Astrocyte (in vitro differentiated cells and primary cell): ENCODE measurements at regions not wholly inside any gene's neighbourhood (a gene's known extent, or its start where the extent isn't known, plus 50 kb on each side); places are given as distances from the start of the nearest gene placed in this dataset.
A peak's percentile ranks its signal among the peaks of the same experiment; 100 is the strongest.

Experiments used
- DNase-seq: peaks from one replicate; pipeline ENCODE4 v3.0.0-alpha.2; 2010; ENCODE audit warnings: low read depth
- FAIRE-seq: peaks from 2 replicates; lab custom pipeline; 2011; peaks lifted over from hg19 to GRCh38; lab: Jason Lieb, UNC
- H2AFZ ChIP-seq: 2 replicates; pipeline ENCODE4 v1.6.0; 2012; ENCODE audit warnings: low read depth, low read length, inconsistent platforms
- H3K27ac ChIP-seq: 2 replicates; pipeline ENCODE4 v1.5.1; 2011; ENCODE audit warnings: low read depth, low read length, inconsistent platforms
- H3K27me3 ChIP-seq: 2 replicates; pipeline ENCODE4 v1.6.0; 2011; ENCODE audit warnings: low read length, inconsistent platforms; ENCODE audit not compliant: insufficient read depth
- H3K36me3 ChIP-seq: 2 replicates; pipeline ENCODE4 v1.5.1; 2011; ENCODE audit warnings: low read length, inconsistent platforms; ENCODE audit not compliant: insufficient read depth
- H3K4me1 ChIP-seq: 2 replicates; pipeline ENCODE4 v1.5.1; 2011; ENCODE audit warnings: low read length, inconsistent platforms; ENCODE audit not compliant: insufficient read depth
- H3K4me2 ChIP-seq: 2 replicates; pipeline ENCODE4 v1.6.0; 2012; ENCODE audit warnings: low read length, inconsistent platforms
- H3K4me3 ChIP-seq: 2 replicates; pipeline ENCODE4 v1.5.1; 2011; ENCODE audit warnings: low read depth, mild to moderate bottlenecking, low read length, inconsistent platforms; ENCODE audit not compliant: insufficient read depth
- H3K79me2 ChIP-seq: 2 replicates; pipeline ENCODE4 v1.6.0; 2012; ENCODE audit warnings: mild to moderate bottlenecking, low read length, inconsistent platforms; ENCODE audit not compliant: insufficient read depth
- H3K9ac ChIP-seq: 2 replicates; pipeline ENCODE4 v1.6.0; 2012; ENCODE audit warnings: mild to moderate bottlenecking, low read length, inconsistent platforms
- H3K9me3 ChIP-seq: 2 replicates; pipeline ENCODE4 v1.5.1; 2012; ENCODE audit warnings: low read depth, mild to moderate bottlenecking, low read length, inconsistent platforms; ENCODE audit not compliant: insufficient read depth
- H4K20me1 ChIP-seq: 2 replicates; pipeline ENCODE4 v1.6.0; 2012; ENCODE audit warnings: low read length, inconsistent platforms; ENCODE audit not compliant: insufficient read depth
- H3K27ac Mint-ChIP-seq: one replicate; pipeline ENCODE4 v1.8.0; 2021; ENCODE audit warnings: mild to moderate bottlenecking, mixed read lengths; ENCODE audit not compliant: unreplicated experiment
- H3K27me3 Mint-ChIP-seq: one replicate; pipeline ENCODE4 v1.8.0; 2021; ENCODE audit warnings: low read depth, mixed read lengths; ENCODE audit not compliant: unreplicated experiment
- H3K36me3 Mint-ChIP-seq: one replicate; pipeline ENCODE4 v1.8.0; 2021; ENCODE audit warnings: low read depth, mixed read lengths; ENCODE audit not compliant: unreplicated experiment
- H3K4me1 Mint-ChIP-seq: one replicate; pipeline ENCODE4 v1.8.0; 2021; ENCODE audit warnings: low read depth, mixed read lengths; ENCODE audit not compliant: unreplicated experiment
- H3K4me3 Mint-ChIP-seq: one replicate; pipeline ENCODE4 v1.8.0; 2021; ENCODE audit warnings: mild to moderate bottlenecking, moderate library complexity, mixed read lengths; ENCODE audit not compliant: unreplicated experiment
- H3K9me3 Mint-ChIP-seq: one replicate; pipeline ENCODE4 v1.8.0; 2021; ENCODE audit warnings: mild to moderate bottlenecking, mixed read lengths; ENCODE audit not compliant: unreplicated experiment
- EZH2 ChIP-seq: IDR thresholded peaks from 2 replicates; pipeline ENCODE4 v1.6.1; 2012; ENCODE audit warnings: mild to moderate bottlenecking, low read length, inconsistent platforms; ENCODE audit not compliant: insufficient read depth
- TF ChIP-seq, protein P1 (sequence below): IDR thresholded peaks from 2 replicates; pipeline ENCODE4 v1.5.1; 2011; ENCODE audit warnings: low read depth, mild to moderate bottlenecking, inconsistent platforms, low read length, moderate library complexity; ENCODE audit not compliant: insufficient read depth

DNA sequence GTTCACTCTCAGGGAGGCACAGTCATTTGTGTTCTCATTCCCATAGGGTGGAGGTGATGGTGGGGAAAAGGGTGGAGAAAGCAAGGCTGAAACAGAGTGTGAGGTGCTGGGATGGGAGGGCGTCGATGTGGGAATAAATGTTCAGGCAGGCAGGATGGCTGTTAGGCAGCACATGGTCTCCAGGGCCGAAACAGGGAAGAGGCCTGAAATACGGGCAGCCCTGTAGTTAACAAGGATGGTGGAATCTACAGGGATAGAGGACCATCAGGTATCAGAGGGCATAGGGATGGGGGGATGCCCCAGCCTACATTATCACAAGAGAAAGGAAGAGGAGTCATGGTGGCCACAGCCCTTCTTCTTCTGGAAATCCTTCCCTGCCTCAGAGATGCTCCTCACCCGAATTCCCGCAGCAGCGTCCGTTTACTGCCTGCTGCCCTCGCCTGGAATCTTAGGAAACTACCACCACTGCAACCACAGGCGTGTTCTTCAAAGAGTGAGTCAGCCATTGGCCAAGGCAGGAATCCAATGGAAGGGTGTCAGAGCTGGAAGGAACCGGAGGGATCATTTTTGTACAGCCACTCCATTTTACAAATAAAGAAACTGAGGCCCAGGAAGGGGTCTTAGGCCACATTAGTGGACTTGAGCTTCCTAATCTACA, 49.7 kb upstream of the POMGNT2 start:
- no peak overlapping the region for H3K27ac ChIP-seq
- no peak overlapping the region for H3K4me2 ChIP-seq
- no peaks in the 10 kb centered on the region for H3K79me2 ChIP-seq
- Mint-ChIP-seq H3K36me3 (no peaks in the 10 kb centered on the region), H3K27ac (no peak overlapping the region), H3K9me3 (peaks cover 2% of the 10 kb centered on the region), H3K4me1 (no peaks in the 10 kb centered on the region), H3K27me3 (peaks cover 34% of the 10 kb centered on the region), H3K4me3 (no peak overlapping the region)
- peaks cover 6% of the 10 kb centered on the region for H3K4me1 ChIP-seq
- H2AFZ ChIP-seq = no peak overlapping the region
- H3K27me3 ChIP-seq = peaks cover 19% of the 10 kb centered on the region
- H3K9ac ChIP-seq = no peak overlapping the region
- H3K4me3 ChIP-seq = no peak overlapping the region
- FAIRE-seq = peak; percentile 85
- no peaks in the 10 kb centered on the region for H4K20me1 ChIP-seq
- H3K36me3 ChIP-seq = no peaks in the 10 kb centered on the region
- TF ChIP-seq EZH2 = no peak
- TF ChIP-seq, protein P1, sequence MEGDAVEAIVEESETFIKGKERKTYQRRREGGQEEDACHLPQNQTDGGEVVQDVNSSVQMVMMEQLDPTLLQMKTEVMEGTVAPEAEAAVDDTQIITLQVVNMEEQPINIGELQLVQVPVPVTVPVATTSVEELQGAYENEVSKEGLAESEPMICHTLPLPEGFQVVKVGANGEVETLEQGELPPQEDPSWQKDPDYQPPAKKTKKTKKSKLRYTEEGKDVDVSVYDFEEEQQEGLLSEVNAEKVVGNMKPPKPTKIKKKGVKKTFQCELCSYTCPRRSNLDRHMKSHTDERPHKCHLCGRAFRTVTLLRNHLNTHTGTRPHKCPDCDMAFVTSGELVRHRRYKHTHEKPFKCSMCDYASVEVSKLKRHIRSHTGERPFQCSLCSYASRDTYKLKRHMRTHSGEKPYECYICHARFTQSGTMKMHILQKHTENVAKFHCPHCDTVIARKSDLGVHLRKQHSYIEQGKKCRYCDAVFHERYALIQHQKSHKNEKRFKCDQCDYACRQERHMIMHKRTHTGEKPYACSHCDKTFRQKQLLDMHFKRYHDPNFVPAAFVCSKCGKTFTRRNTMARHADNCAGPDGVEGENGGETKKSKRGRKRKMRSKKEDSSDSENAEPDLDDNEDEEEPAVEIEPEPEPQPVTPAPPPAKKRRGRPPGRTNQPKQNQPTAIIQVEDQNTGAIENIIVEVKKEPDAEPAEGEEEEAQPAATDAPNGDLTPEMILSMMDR = peak; percentile 53
- no peaks in the 10 kb centered on the region for H3K9me3 ChIP-seq
- DNase-seq = peak; percentile 63
